ENCODE measurements at regions not wholly inside any gene's neighbourhood (a gene's known extent, or its start where the extent isn't known, plus 50 kb on each side); places are given as distances from the start of the nearest gene placed in this dataset.
"Not testable (repeated sequence)": the region's sequence is repeated elsewhere in the genome, so short reads cannot be mapped to it uniquely, and the experiment has no call there.

- DNase-seq: no peak
Measured at GRCh38 chr2:17249249-17249648, 269.0 kb downstream of the RAD51AP2 start.

- no peak for DNase-seq
Measured at GRCh38 chr2:17245906-17246305, 272.3 kb downstream of the RAD51AP2 start.

- DNase-seq: no peak
Measured at GRCh38 chr2:17242813-17243485, 275.3 kb downstream of the RAD51AP2 start.

- DNase-seq: no peak
Measured at GRCh38 chr2:17239550-17239949, 278.7 kb downstream of the RAD51AP2 start.

GRCh38 chr2:17235167-17235566 lies 283.1 kb downstream of the RAD51AP2 start:
- DNase-seq: no peak

GRCh38 chr2:17232776-17233556 lies 285.3 kb downstream of the RAD51AP2 start:
- DNase-seq: no peak

GRCh38 chr2:17231394-17231965 lies 286.8 kb downstream of the RAD51AP2 start:
- no peak for DNase-seq

GRCh38 chr2:17229414-17229813 lies 288.8 kb downstream of the RAD51AP2 start:
- no peak for DNase-seq

GRCh38 chr2:17228461-17228860 lies 289.8 kb downstream of the RAD51AP2 start:
- no peak for DNase-seq

GRCh38 chr2:17227856-17228255 lies 290.4 kb downstream of the RAD51AP2 start:
- DNase-seq: no peak

- no peak for DNase-seq
Measured at GRCh38 chr2:17226941-17227490, 291.2 kb downstream of the RAD51AP2 start.

GRCh38 chr2:17223211-17223610 lies 295.0 kb downstream of the RAD51AP2 start:
- no peak for DNase-seq

GRCh38 chr2:17208511-17208910 lies 309.7 kb downstream of the RAD51AP2 start:
- DNase-seq: peak; percentile 45

- DNase-seq: no peak
Measured at GRCh38 chr2:17206771-17207170, 311.5 kb downstream of the RAD51AP2 start.

- DNase-seq: not testable (repeated sequence)
Measured at GRCh38 chr2:17204214-17204613, 314.0 kb downstream of the RAD51AP2 start.

GRCh38 chr2:17202628-17203027 lies 315.6 kb downstream of the RAD51AP2 start:
- DNase-seq: not testable (repeated sequence)

GRCh38 chr2:17199741-17200140 lies 318.5 kb downstream of the RAD51AP2 start:
- no peak for DNase-seq

- no peak for DNase-seq
Measured at GRCh38 chr2:17196380-17196779, 321.9 kb downstream of the RAD51AP2 start.

GRCh38 chr2:17195016-17195415 lies 323.2 kb downstream of the RAD51AP2 start:
- DNase-seq: no peak

- DNase-seq: no peak
Measured at GRCh38 chr2:17194083-17194482, 324.2 kb downstream of the RAD51AP2 start.

- not testable (repeated sequence) for DNase-seq
Measured at GRCh38 chr2:17193433-17193890, 324.8 kb downstream of the RAD51AP2 start.

GRCh38 chr2:17191223-17191622 lies 327.0 kb downstream of the RAD51AP2 start:
- no peak for DNase-seq

- no peak for DNase-seq
Measured at GRCh38 chr2:17190527-17190926, 327.7 kb downstream of the RAD51AP2 start.

- DNase-seq: no peak
Measured at GRCh38 chr2:17188721-17189120, 329.5 kb downstream of the RAD51AP2 start.
